Mesothelial cell of epicardium (in vitro differentiated cells): ENCODE measurements at regions not wholly inside any gene's neighbourhood (a gene's known extent, or its start where the extent isn't known, plus 50 kb on each side); places are given as distances from the start of the nearest gene placed in this dataset.
"Not testable (repeated sequence)": the region's sequence is repeated elsewhere in the genome, so short reads cannot be mapped to it uniquely, and the experiment has no call there.

Source experiments
- DNase-seq, 2 experiments: peaks; one replicate each; pipeline ENCODE4 v3.0.0; 2021; ENCODE audit warnings: low spot score in 2 of 2; ENCODE audit not compliant: unreplicated experiment in 2 of 2
- H3K27ac Mint-ChIP-seq: 2 replicates; pipeline ENCODE4 v1.8.0; 2021; ENCODE audit warnings: mixed read lengths
- H3K27me3 Mint-ChIP-seq: 2 replicates; pipeline ENCODE4 v1.8.0; 2021; ENCODE audit warnings: low read depth, mixed read lengths
- H3K36me3 Mint-ChIP-seq: 2 replicates; pipeline ENCODE4 v1.8.0; 2021; ENCODE audit warnings: mixed read lengths
- H3K4me1 Mint-ChIP-seq: 2 replicates; pipeline ENCODE4 v1.8.0; 2021; ENCODE audit warnings: mixed read lengths
- H3K4me3 Mint-ChIP-seq: 2 replicates; pipeline ENCODE4 v1.8.0; 2021; ENCODE audit warnings: mild to moderate bottlenecking, moderate library complexity, mixed read lengths
- H3K9me3 Mint-ChIP-seq: 2 replicates; pipeline ENCODE4 v1.8.0; 2021; ENCODE audit warnings: mixed read lengths
- TF ChIP-seq, protein P1 (sequence below): fragments of 200-600 bp; sonication (generic); IDR thresholded peaks from one replicate; pipeline ENCODE4 v1.5.0; 2021; ENCODE audit warnings: antibody characterized with exemption; ENCODE audit not compliant: unreplicated experiment

DNA sequence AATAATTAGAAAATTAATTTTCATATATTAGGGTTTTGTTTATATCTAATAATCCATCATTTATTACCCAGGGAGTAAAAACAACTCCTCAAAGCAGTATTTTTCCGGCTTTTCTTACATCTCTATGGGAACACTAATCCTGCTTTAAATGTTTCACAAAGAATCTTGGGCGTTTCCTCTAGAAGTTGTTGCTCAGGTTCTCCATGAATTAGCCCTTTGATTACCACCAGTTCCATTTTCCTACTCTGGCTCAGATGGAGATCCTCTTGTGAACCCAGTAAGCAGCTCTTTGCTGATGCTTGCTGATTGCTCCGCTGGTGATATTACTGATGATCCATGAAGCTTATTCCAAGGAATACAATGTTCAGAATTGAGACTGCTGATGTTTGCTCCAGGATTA lies 78.5 kb upstream of the PKP2 start:
- Mint-ChIP-seq H3K27ac (no peak overlapping the region), H3K27me3 (no peaks in the 10 kb centered on the region), H3K36me3 (no peaks in the 10 kb centered on the region), H3K9me3 (peaks cover 5% of the 10 kb centered on the region), H3K4me3 (no peak overlapping the region), H3K4me1 (peaks cover 6% of the 10 kb centered on the region)
- TF ChIP-seq, protein P1, sequence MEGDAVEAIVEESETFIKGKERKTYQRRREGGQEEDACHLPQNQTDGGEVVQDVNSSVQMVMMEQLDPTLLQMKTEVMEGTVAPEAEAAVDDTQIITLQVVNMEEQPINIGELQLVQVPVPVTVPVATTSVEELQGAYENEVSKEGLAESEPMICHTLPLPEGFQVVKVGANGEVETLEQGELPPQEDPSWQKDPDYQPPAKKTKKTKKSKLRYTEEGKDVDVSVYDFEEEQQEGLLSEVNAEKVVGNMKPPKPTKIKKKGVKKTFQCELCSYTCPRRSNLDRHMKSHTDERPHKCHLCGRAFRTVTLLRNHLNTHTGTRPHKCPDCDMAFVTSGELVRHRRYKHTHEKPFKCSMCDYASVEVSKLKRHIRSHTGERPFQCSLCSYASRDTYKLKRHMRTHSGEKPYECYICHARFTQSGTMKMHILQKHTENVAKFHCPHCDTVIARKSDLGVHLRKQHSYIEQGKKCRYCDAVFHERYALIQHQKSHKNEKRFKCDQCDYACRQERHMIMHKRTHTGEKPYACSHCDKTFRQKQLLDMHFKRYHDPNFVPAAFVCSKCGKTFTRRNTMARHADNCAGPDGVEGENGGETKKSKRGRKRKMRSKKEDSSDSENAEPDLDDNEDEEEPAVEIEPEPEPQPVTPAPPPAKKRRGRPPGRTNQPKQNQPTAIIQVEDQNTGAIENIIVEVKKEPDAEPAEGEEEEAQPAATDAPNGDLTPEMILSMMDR = no peak
- no peak for DNase-seq

DNA sequence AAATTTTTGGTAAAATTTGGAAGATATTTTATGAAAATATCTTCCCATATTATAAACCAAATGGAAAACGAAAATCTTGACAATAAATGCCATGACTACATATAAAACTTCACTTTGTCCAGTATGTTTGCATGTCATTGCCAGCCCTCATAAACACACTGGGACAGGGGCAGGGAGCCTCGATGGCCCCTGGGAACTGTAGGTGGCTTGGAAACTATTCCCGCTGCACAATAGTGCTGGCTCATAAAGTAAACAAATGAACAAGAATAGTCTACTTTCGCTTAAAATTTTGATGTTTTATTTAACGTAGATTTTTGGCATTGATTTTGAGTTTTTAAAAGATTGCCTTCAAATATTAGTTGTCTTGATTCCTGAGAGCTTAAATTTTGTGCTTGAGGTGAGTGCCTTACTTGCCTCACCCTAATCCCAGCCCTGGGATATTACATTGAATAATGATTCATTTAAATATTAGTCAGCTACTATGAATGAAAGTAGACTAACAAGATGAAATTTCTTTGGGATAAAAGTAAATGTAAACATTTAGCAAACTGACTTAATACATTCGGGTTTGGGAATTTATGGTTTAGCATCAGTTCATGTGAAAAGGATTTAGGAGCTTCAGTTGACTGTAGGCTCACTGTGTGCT lies 74.0 kb upstream of the PKP2 start:
- Mint-ChIP-seq H3K4me3 (no peak overlapping the region), H3K4me1 (peaks cover 2% of the 10 kb centered on the region), H3K27ac (no peak overlapping the region), H3K9me3 (peaks cover 5% of the 10 kb centered on the region), H3K36me3 (no peaks in the 10 kb centered on the region), H3K27me3 (no peaks in the 10 kb centered on the region)
- TF ChIP-seq, protein P1 = no peak
- DNase-seq = no peak

DNA sequence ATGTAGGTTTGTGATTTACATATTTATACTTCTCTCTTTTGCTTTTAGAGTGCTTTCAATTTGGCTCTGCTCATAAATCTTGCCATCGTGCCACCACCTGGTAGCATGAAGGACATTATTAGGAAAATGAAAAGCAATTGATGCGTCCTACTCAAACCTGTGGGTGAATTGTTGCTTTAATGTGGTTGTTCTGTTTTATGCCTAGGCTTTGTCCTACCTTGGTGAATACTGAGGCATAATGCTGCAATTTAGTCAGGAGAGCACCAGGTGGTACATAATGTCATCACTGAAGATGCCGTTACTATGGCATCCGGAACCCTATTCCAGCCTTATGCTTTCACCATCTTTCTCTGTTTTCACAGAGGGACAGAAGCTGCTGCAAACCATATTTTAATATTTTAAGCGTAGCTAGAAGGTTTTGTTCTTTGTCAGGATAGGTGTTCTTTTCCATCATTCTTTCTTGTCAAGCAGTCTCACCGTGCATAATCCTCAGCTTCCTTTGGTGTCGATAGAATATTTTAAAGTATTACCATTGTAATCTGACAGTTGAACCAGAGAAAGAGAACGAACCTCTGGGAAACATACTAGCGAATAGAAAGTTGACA lies 68.5 kb upstream of the PKP2 start:
- Mint-ChIP-seq H3K4me1 (no peaks in the 10 kb centered on the region), H3K27ac (no peak overlapping the region), H3K4me3 (no peak overlapping the region), H3K9me3 (no peaks in the 10 kb centered on the region), H3K36me3 (no peaks in the 10 kb centered on the region), H3K27me3 (no peaks in the 10 kb centered on the region)
- TF ChIP-seq, protein P1 = no peak
- no peak for DNase-seq

DNA sequence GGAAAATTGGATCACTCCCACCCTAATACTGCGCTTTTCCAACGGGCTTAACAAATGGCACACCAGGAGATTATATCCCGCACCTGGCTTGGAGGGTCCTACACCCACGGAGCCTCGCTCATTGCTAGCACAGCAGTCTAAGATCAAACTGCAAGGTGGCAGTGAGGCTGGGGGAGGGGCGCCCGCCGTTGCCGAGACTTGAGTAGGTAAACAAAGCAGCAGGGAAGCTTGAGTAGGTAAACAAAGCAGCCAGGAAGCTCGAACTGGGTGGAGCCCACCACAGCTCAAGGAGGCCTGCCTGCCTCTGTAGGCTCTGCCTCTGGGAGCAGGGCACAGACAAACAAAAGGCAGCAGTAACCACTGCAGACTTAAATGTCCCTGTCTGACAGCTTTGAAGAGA lies 59.8 kb upstream of the PKP2 start:
- H3K4me3 Mint-ChIP-seq, H3K27ac Mint-ChIP-seq, H3K36me3 Mint-ChIP-seq, H3K27me3 Mint-ChIP-seq, DNase-seq: not testable (repeated sequence)
- Mint-ChIP-seq H3K9me3 (peaks cover 19% of the 10 kb centered on the region), H3K4me1 (peaks cover 19% of the 10 kb centered on the region)

DNA sequence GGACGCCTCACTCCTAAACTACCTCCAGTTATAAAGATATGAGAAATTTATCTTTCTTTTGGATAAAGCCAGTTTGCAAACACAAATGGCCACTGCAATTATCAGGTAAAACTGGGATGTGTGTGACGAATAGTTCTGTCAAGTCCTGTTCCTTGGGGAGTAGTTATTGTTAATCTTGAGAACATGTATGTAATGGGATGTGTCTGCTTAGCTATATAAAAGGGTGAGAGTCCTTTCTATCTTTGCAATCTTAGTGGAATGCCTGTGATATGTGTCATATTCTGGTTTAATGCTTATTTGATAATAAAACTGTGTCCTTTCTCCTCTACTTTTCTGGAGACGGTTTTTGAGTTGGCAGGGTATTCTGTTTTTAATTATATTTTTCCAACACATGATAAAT lies 56.1 kb upstream of the PKP2 start:
- Mint-ChIP-seq H3K4me1 (peaks cover 31% of the 10 kb centered on the region), H3K27ac (peak overlapping the region; percentile 89), H3K27me3 (no peaks in the 10 kb centered on the region), H3K9me3 (peaks cover 9% of the 10 kb centered on the region), H3K36me3 (peaks cover 3% of the 10 kb centered on the region), H3K4me3 (no peak overlapping the region)
- no peak for DNase-seq
- TF ChIP-seq, protein P1 = no peak

DNA sequence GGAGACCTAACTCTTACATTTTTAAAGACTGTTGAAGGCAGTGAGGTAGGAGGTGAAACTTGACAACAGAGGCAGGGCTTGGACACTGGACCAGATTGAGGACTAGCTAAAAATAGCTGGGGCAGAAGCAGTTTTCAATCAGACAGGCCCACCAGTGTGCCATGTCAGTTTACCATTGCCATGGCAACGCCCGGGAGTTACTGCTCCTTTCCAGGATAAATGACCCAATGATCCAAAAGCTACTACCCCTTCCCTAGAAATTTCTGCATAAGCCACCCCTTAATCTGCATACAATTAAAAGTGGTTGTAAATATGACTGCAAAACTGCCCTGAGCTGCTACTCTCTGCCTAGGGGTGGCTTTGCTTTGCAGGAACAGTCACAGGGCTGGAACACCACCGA lies 53.2 kb upstream of the PKP2 start:
- H3K27me3 Mint-ChIP-seq = no peaks in the 10 kb centered on the region
- no peak for DNase-seq
- no peak overlapping the region for H3K4me3 Mint-ChIP-seq
- no peaks in the 10 kb centered on the region for H3K9me3 Mint-ChIP-seq
- TF ChIP-seq, protein P1 = no peak
- no peaks in the 10 kb centered on the region for H3K36me3 Mint-ChIP-seq
- no peak overlapping the region for H3K27ac Mint-ChIP-seq
- H3K4me1 Mint-ChIP-seq = peaks cover 38% of the 10 kb centered on the region
